NCI-H2227 (cell line): ENCODE measurements at regions not wholly inside any gene's neighbourhood (a gene's known extent, or its start where the extent isn't known, plus 50 kb on each side); places are given as distances from the start of the nearest gene placed in this dataset.

ENCODE experiments used
- DNase-seq: peaks from one replicate; lab custom pipeline; 2025; ENCODE audit not compliant: unreplicated experiment; lab: John Stamatoyannopoulos, UW

DNA sequence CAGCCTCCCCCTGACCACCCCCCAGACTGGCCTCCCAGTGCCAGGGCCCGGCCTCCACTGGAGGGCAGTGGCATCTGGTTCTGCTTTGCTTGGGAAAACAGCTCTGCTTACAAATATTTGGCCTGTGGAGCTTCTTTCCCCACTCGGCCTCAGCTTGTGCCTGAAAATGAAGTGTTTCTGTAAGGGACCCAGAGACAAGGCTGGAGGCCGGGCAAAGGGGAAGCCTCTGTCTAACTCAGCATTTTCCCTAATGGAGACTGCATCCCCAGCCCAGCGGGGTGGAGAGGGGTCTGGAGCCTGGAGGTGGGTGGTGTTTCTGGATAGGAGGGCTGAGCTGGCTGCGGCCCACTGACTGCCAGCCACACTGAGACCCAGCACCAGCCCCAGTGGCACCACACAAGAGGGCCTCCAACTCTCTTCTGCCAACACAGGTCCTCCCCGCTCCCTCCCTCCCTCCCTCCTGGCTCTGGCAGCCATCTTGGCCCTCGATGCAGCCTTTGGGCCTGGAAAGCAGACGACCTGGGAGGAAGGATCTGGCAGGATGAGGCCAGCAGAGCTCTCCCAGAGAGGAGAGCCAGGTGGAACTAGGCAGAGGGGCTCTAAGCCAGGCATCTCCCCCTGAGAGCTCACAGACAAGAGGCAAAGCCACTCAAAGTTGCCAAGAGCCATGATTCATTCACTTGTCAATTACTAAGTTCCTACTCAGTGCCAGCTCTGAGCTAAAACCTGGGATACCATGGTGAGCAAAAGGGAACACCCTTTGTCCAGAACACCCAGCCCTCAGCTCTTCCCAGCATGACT is 77.1 kb upstream of the CD82 start:
- no peak for DNase-seq

DNA sequence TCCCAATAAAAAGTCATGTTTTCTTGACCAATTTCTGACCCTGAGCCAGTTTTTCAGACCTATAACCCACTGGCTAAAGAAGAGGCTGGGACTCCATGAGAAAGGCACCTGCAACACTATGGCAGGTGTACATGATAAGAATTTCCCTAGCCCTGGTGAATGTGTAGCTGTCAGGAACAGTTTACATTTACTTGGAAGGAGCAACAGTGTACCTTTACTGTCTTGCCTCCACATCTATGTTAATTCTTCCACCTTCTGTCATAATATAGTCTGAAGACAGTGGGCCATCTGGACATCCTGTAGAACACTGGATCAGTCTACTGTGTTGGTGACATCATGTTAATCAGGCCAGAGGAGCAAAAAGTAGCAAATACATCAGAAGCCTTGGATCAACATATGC is 72.1 kb upstream of the CD82 start:
- no peak for DNase-seq

DNA sequence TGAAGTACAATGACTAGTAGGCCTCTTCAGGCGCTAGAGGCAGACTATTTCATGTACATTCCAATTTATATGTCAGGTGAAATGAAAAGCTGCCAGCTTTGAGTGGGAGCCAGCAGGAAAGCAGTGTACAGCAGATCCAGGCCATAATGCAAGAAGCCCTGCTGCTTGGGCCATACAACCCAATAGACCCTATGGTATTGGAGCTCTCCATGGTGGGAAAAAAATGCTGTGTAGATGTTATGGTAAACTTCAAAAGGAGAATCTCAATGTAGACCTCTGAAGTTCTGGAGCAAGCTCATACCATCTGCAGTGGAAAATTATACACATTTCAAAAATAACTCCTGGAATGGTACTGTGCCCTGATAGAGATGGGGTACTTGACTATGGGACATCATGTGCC is 71.5 kb upstream of the CD82 start:
- DNase-seq, result no peak

DNA sequence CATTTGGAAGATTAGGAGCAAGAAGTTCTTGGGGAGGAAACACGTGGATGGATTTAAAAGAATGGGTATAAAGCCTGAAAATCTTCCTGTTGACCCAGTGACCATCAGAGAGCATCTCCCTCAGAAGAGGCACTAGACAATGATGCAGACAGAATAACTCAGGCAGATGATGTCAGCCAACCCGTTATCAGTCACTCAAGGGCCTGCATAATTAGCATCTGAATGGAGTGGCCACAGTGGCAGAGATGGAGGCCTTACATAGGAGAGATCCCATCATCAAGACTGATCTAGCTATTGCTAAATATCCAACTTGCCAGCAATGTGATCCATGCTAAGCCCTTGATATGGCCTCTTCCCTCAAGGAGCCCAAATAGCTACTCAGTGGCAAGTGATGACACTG is 70.7 kb upstream of the CD82 start:
- no peak for DNase-seq

DNA sequence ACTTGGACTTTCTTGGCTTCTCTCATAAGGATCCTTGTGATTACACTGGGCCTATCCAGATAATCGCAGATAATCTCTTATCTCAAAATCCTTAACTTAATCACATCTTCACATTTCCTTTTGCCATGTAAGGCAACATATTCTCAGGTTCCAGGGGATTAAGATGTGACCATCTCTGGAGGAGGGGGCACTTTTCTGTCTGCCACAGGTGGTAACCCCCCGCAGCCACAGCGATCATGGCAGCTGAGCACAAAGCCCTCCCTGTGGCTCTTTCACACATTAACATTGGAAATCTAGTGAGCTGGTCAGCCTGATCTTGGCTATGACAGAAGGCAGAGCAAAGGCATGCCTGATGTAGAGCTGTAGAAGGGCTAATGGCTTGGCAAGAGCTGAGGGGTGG is 69.1 kb upstream of the CD82 start:
- DNase-seq, result no peak

DNA sequence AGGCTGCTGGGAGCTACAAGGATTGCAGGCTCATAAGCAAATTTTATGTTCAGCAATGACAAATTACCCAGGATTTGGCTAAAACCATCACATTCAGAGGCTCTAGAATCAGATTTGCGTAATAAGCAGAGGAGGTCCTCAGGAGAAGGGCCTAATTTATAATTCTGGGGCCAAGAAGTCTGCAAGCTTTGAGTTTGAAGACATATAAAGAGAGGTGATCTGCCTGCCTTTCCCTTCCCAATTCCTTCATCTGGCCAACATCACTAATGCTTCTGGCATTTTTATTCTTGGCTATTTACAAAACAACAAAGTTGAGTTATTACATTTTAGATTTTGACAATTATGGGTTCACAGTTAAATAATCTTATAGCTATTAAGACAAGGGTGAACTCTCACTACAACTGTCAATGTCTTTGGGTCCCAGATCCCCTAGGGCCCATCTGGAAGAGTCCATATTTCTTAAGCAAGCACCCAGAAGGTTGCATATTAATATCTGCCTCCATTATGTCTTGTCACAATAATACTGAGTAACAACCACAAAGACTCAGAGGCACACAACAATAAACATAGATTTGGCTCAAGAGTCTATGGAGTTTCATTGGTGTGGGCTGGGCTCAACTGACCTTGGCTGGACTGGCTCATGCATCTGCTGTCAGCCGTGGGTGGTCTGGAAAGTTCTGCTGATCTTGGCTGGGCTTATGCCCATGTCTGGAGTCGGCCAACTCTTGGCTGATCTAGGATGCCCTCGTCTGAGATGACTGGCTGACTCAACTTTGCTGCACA is 67.2 kb upstream of the CD82 start:
- no peak for DNase-seq

DNA sequence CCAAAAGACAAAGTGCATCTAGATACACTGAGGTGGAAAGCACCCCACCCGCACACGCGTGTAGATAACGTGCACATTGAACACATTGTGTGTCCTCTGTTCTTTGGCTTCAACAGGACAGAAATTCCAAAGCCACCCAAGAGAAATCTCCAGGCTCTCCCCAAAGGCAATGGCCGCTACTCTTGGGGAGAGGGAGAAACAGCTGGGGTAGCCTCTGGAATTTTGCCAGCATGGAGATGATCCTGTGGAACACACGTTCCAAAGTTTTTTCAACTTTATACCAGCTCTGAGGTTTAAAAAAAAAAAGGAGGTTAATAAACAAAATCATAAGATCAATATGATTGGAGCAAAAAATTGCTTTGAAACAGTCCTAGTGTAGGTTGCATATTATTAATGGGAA is 63.0 kb upstream of the CD82 start:
- no peak for DNase-seq

DNA sequence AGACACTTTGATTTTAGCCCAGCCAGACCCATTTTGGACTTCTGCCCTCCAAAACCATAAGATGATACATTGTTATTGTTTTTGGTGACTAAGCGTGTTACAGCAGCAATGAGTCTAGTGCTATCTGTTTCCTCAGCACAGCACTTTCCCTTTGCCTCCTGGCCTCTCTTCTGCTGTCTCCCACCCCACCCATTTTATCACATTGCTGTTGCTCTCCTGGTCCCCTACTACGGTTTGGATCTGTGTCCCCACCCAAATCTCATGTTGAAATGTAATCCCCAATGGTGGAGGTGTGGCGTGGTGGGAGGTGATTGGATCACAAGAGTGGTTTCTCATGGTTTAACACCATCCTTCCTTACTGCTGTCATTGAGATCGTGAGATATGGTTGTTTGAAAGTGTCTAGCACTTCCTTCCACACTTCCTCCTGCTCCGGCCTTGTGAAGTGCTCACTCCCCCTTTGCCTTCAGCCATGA is 59.8 kb upstream of the CD82 start:
- DNase-seq, result no peak

DNA sequence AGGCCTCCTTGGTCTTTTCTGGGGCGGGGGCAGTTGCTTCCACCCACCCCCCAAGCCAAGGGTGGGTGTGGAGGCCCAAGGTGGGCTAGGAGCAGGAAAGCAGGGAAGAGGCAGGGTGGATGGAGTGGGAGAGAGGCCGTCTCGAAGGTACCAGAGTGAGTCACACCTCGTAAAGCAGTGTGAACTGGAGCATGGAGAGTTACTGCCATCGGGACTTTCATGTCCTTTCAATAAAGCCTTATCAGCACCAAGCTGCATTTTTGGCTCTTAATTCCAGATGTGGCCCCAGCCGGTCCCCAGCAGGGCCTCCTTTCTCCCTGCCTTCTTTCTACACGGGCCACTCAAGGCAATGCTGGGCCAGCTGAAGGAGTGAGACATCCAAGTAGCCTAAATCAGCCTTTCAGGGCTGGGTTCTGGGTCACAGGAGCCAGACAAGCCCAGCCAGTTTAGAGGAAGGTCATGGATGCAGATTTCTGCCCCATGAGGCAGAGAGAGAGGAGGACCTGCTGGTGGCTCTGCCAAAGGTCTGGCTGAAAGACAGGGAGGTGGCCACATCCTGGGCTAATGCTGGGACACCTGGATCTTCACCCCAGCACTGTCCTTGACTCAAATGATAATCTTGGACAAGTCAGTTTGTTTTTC is 59.0 kb upstream of the CD82 start:
- no peak for DNase-seq

DNA sequence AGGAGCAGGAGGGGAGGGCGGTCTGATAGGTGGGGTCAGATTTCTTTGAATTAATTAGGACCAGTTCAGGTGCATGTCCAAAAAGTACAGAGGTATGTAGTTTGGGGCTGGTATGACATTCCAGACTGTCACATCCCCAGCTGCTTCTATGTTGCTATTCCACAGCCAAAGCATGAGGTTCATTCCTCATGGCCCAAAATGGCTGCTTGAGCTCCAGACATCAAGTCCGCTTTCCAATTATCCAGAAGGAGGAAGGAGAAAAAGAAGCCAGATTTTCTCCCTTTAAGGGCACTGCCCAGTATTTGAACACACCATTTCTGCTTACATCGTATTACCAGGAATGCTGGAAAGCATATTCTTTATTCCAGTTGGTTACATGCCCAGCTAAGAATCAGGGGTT is 58.0 kb upstream of the CD82 start:
- no peak for DNase-seq

DNA sequence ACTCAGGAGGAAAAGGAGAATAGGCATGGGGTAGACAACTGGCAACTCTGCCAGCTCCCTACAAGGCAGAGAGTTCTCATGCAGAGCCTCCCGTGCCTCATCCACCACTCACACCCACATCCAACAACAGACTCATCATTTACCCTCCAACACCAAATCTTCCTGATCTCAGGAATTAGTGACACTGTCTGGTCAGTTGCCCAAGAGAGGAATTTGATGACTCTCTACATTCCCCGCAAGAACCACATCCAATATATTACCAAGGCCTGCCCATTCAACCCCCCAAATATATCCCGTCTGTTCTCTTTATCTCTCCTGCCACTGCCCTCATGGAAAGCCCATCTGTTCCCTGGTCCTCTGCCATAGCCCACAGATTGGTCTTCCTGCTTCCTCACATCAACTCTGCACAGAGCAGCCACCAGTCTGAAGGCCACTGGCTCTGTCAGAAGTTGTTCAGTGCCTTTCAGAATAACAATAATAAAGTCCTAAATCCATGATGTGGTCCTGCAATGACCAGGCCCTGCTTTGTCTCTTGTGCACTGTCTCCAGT is 57.5 kb upstream of the CD82 start:
- DNase-seq, result no peak

DNA sequence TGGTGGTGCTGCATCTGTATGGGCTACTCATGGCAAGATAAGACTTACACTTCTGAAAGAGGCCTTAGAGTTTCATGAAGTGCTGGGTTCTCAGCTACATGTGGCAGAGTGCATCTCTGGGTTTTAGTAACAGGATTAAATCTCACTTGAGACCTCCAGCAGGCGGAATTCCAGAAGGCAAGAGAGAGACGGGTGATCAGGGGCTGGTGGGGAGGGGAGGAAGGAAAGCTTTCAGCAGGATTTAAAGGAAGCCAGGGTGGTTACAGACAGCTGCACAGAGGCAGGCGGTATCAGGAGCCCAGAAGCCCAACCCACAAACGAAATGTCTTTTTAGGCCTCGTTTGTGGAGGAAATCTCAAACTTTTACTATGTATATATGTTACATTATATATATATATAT is 56.2 kb upstream of the CD82 start:
- no peak for DNase-seq

DNA sequence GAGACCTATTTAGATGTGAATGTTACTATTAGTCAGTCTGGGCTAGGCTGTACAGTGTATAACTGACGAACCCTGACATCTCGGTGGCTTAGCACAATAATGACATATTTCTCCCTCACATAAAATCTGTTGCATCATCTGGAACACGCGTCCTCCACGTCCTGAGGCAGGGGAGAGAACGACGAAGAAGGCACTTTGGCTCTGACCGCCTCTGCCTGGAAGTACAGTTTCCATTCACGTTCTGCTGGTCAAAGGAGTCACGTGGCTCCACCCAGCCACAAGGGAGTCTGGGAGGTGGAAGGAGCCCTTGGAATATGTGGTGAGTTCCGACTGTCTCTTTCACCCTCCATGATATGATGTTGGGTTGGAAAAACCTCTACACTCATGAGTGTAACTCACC is 55.1 kb upstream of the CD82 start:
- no peak for DNase-seq

DNA sequence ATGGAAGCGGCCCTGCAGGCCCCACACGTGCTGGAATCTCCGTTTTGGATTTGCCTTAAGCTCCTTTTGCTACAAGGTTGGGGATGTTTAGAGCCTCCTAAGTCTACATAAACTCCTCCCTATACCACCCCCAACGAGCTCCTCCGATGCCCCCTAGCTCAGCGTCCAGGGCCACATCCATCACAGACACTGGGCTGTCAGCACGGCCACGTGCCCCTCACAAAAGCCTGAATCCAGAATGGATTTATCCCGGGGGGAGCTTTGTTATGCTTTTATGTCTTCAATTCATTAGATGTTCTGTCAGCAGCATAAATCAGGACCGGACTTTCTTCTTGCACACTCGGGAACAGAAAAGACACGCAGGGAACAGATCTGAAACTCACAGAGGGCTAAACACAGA is 52.6 kb upstream of the CD82 start:
- DNase-seq, result no peak

DNA sequence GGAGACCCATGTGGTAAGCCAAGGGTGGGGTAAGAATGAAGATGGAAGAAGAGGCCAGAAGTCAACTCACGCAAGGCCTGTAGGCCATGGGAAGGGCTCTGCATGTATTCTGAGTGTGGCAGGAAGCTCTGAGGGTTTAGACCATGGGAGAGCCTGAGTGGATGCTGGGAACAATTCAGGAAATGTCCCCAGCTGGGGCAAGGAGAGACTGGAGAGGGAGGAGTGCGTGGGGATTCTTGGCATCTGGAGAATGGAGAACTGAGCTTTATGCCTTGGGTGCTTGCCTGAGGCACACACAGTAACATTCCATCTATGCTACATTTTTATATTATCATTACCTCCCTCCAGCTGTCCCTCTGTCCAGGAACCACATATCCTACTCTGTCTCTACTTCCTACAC is 50.4 kb upstream of the CD82 start:
- no peak for DNase-seq
